OCI-LY7 (cell line): ENCODE measurements at regions not wholly inside any gene's neighbourhood (a gene's known extent, or its start where the extent isn't known, plus 50 kb on each side); places are given as distances from the start of the nearest gene placed in this dataset.

ENCODE experiments used
- BruUV-seq: library from RNA; stranded (reverse); fragments of 400-500 nt; replicated peaks from 2 replicates; lab custom pipeline; 2021; lab: Mats Ljungman, UMichigan
- CTCF ChIA-PET: fragments of 300-600 bp; sonication (Branson Sonifier 250); formaldehyde crosslinking; loops from one replicate; lab custom pipeline; 2022; ENCODE audit warnings: antibody characterized with exemption; ENCODE audit not compliant: unreplicated experiment; lab: Charles Lee
- POLR2A ChIA-PET: fragments of 300-600 bp; sonication (Branson Sonifier 250); formaldehyde crosslinking; loops from one replicate; lab custom pipeline; 2022; ENCODE audit warnings: antibody characterized with exemption; lab: Charles Lee
- DNase-seq: peaks from one replicate; pipeline ENCODE4 v3.0.0-alpha.2; 2015; ENCODE audit warnings: low spot score
- H2AFZ ChIP-seq: fragments of 200-600 bp; sonication (generic), shearing (Covaris generic); 2 replicates; pipeline ENCODE4 v1.6.1; 2014; ENCODE audit warnings: mild to moderate bottlenecking, antibody characterized with exemption, low read length, moderate library complexity
- H3K27ac ChIP-seq: fragments of 200-600 bp; sonication (generic); 2 replicates; pipeline ENCODE4 v1.5.1; 2014; ENCODE audit warnings: mixed run types, low read depth, mild to moderate bottlenecking, moderate library complexity, low read length, inconsistent platforms; ENCODE audit not compliant: poor library complexity, severe bottlenecking
- H3K36me3 ChIP-seq: fragments of 200-600 bp; sonication (generic); 2 replicates; pipeline ENCODE4 v1.6.1; 2014; ENCODE audit warnings: mild to moderate bottlenecking, antibody characterized with exemption, low read length, moderate library complexity, mixed read lengths; ENCODE audit not compliant: insufficient read depth
- H3K4me1 ChIP-seq: fragments of 200-600 bp; sonication (generic); 2 replicates; pipeline ENCODE4 v1.5.1; 2014; ENCODE audit warnings: mild to moderate bottlenecking, low read length; ENCODE audit not compliant: insufficient read depth, poor library complexity, severe bottlenecking
- H3K4me2 ChIP-seq: fragments of 200-600 bp; sonication (generic); 2 replicates; pipeline ENCODE4 v1.6.1; 2014; ENCODE audit warnings: mild to moderate bottlenecking, low read length
- H3K4me3 ChIP-seq: fragments of 200-600 bp; sonication (generic); 2 replicates; pipeline ENCODE4 v1.5.1; 2014; ENCODE audit warnings: mild to moderate bottlenecking, low read depth, low read length; ENCODE audit not compliant: poor library complexity, severe bottlenecking
- H3K79me2 ChIP-seq: fragments of 200-600 bp; sonication (generic); 2 replicates; pipeline ENCODE4 v1.6.1; 2016; ENCODE audit warnings: low read depth, mild to moderate bottlenecking, low read length, moderate library complexity, mixed read lengths; ENCODE audit not compliant: insufficient read depth
- H3K9me2 ChIP-seq: fragments of 200-600 bp; sonication (generic); 2 replicates; pipeline ENCODE4 v1.6.1; 2016; ENCODE audit warnings: mild to moderate bottlenecking, low read length, mixed read lengths; ENCODE audit not compliant: insufficient read depth
- H3K9me3 ChIP-seq: fragments of 200-600 bp; sonication (generic); 2 replicates; pipeline ENCODE4 v1.6.1; 2014; ENCODE audit warnings: mild to moderate bottlenecking, mixed run types, low read length, mixed read lengths
- H4K20me1 ChIP-seq: fragments of 200-600 bp; sonication (generic); 2 replicates; pipeline ENCODE4 v1.6.1; 2014; ENCODE audit warnings: mild to moderate bottlenecking, antibody characterized with exemption, low read length, moderate library complexity, mixed read lengths; ENCODE audit not compliant: insufficient read depth
- EZH2phosphoT487 ChIP-seq: fragments of 200-600 bp; sonication (generic); IDR thresholded peaks from 2 replicates; pipeline ENCODE4 v1.6.1; 2018; ENCODE audit warnings: low read depth, borderline replicate concordance, mild to moderate bottlenecking, mixed run types, antibody characterized with exemption, low read length, moderate library complexity, mixed read lengths
- intact Hi-C: fragments of 100-400 bp; cut with micrococcal nuclease; formaldehyde crosslinking; loops from one replicate; pipeline ENCODE4 v1.10.0; 2022; ENCODE audit not compliant: unreplicated experiment
- TF ChIP-seq, protein P1 (sequence below): fragments of 200-600 bp; sonication (generic); conservative IDR thresholded peaks from 2 replicates; pipeline ENCODE4 v1.5.1; 2014; ENCODE audit warnings: mild to moderate bottlenecking, antibody characterized with exemption, low read length, moderate library complexity, mixed read lengths

DNA sequence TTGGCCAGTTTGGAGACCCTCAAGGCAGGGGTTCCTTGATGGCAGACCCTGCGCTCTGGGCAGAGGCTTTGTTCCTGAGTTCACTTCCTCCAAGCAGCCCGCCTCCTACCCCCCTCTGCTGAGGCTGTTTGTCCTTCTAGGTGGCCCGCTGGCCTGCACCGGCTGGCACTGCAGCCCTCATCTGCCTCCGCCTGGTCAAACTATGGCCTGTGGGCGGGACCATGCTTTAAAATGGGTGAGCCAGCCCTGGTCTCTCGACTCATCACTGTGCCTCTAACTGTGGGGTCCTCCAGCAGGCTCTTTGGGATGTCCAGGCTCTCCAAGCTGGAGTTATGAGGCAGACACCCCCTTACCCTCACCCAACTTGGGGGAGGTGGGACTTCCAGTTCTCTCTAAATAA, 78.9 kb upstream of the SLC22A11 start:
- POLR2A ChIA-PET, result no interaction called here
- CTCF ChIA-PET, result no interaction called here
- H3K4me1 ChIP-seq, result no peaks in the 10 kb centered on the region

DNA sequence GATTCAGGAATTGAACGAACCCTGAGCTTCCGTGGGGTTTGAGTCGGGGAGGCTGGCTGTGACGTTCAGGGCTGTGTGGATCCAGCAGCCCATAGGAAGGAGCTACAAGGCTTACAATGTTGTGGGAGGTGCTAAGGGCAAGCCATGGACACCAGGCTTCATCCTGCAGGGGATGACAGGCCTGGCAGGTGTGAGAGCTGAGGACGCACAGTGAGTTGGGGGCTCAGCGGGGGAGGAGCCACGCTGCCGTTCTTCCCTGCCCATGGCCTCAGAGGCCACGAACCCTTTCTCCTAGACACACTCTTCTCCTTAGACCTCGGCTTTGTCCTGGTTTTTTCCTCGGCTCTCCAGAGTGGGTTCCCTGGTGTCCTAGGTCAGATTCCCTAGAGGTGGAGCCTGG, 78.1 kb upstream of the SLC22A11 start:
- Histone ChIP-seq H3K27ac (no peak overlapping the region), H3K79me2 (no peaks in the 10 kb centered on the region), H3K4me3 (no peak overlapping the region), H3K4me2 (no peak overlapping the region), H3K9me2 (no peaks in the 10 kb centered on the region), H3K36me3 (no peaks in the 10 kb centered on the region), H3K9me3 (no peaks in the 10 kb centered on the region), H4K20me1 (no peaks in the 10 kb centered on the region), H2AFZ (no peak overlapping the region), H3K4me1 (no peaks in the 10 kb centered on the region)
- no TSS peak for BruUV-seq
- intact Hi-C loops, result no loop called here
- ChIA-PET CTCF (no interaction called here), POLR2A (no interaction called here)
- TF ChIP-seq, protein P1, sequence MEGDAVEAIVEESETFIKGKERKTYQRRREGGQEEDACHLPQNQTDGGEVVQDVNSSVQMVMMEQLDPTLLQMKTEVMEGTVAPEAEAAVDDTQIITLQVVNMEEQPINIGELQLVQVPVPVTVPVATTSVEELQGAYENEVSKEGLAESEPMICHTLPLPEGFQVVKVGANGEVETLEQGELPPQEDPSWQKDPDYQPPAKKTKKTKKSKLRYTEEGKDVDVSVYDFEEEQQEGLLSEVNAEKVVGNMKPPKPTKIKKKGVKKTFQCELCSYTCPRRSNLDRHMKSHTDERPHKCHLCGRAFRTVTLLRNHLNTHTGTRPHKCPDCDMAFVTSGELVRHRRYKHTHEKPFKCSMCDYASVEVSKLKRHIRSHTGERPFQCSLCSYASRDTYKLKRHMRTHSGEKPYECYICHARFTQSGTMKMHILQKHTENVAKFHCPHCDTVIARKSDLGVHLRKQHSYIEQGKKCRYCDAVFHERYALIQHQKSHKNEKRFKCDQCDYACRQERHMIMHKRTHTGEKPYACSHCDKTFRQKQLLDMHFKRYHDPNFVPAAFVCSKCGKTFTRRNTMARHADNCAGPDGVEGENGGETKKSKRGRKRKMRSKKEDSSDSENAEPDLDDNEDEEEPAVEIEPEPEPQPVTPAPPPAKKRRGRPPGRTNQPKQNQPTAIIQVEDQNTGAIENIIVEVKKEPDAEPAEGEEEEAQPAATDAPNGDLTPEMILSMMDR, result no peak
- no peak for TF ChIP-seq EZH2phosphoT487
- DNase-seq, result no peak

More for the DNA sequence above, 78.9 kb upstream of the SLC22A11 start:
- no peak overlapping the region for H2AFZ ChIP-seq
- intact Hi-C loops, result no loop called here
- H3K9me3 ChIP-seq, result no peaks in the 10 kb centered on the region
- no peak for TF ChIP-seq EZH2phosphoT487
- TF ChIP-seq, protein P1, result no peak
- H3K36me3 ChIP-seq, result no peaks in the 10 kb centered on the region
- no peaks in the 10 kb centered on the region for H3K79me2 ChIP-seq
- H3K9me2 ChIP-seq, result no peaks in the 10 kb centered on the region
- DNase-seq, result no peak
- no peak overlapping the region for H3K4me2 ChIP-seq
- no TSS peak for BruUV-seq
- H3K27ac ChIP-seq, result no peak overlapping the region
- no peaks in the 10 kb centered on the region for H4K20me1 ChIP-seq
- H3K4me3 ChIP-seq, result no peak overlapping the region

DNA sequence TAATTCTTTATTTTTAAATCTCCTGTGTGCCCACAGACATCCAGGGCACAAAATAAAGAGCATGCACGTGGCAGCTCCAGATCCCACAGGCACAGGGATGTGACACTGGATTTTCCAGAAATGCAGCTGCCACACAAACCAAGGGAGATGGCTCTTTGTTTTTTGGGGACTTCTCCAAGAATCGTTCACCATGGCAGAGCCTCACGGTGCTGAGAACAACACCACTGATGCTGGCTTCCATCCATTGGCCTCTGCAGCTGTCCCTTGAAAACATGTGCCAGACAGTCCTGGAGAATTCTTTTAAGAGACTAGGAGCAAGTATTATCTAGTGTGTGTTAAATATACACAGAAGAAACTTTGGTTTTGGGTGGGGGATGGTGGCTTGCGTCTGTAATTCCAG, 73.2 kb upstream of the SLC22A11 start:
- intact Hi-C loops, result no loop called here
- H4K20me1 ChIP-seq, result no peaks in the 10 kb centered on the region
- H2AFZ ChIP-seq, result no peak overlapping the region
- BruUV-seq, result no TSS peak
- CTCF ChIA-PET, result no interaction called here
- H3K27ac ChIP-seq, result no peak overlapping the region
- no peak overlapping the region for H3K4me3 ChIP-seq
- DNase-seq, result no peak
- TF ChIP-seq EZH2phosphoT487, result no peak
- TF ChIP-seq, protein P1, result no peak
- no peaks in the 10 kb centered on the region for H3K9me3 ChIP-seq
- no peaks in the 10 kb centered on the region for H3K36me3 ChIP-seq
- H3K4me2 ChIP-seq, result no peak overlapping the region
- no peaks in the 10 kb centered on the region for H3K79me2 ChIP-seq
- POLR2A ChIA-PET, result no interaction called here
- no peaks in the 10 kb centered on the region for H3K4me1 ChIP-seq
- H3K9me2 ChIP-seq, result no peaks in the 10 kb centered on the region
